IMR-90 (cell line): ENCODE measurements at regions not wholly inside any gene's neighbourhood (a gene's known extent, or its start where the extent isn't known, plus 50 kb on each side); places are given as distances from the start of the nearest gene placed in this dataset.

Source experiments
- ATAC-seq: fragments of 200-7000 bp; cut with Tn5 transposase; 2 replicates; pipeline ENCODE4 v1.9.1; 2020; ENCODE audit warnings: low read depth, mild to moderate bottlenecking, moderate library complexity
- BruUV-seq: library from RNA; stranded (reverse); fragments of 400-500 nt; replicated peaks from 2 replicates; lab custom pipeline; 2021; lab: Mats Ljungman, UMichigan
- CTCF ChIA-PET: fragments of 300-600 bp; formaldehyde crosslinking; extraction: SDS; loops from one replicate; lab custom pipeline; 2021; ENCODE audit warnings: antibody characterized with exemption; lab: Yijun Ruan, JAX
- POLR2A ChIA-PET: fragments of 300-600 bp; sonication (Branson Sonifier 250); formaldehyde crosslinking; loops from one replicate; lab custom pipeline; 2022; ENCODE audit warnings: antibody characterized with exemption; ENCODE audit not compliant: unreplicated experiment; lab: Charles Lee
- DNase-seq: peaks from one replicate; pipeline ENCODE4 v3.0.0; 2013
- H2AFZ ChIP-seq: replicated peaks from 2 replicates; pipeline ENCODE3; 2013; ENCODE audit warnings: low read length, mild to moderate bottlenecking; ENCODE audit not compliant: poor library complexity
- H2AK5ac ChIP-seq: 2 replicates; pipeline ENCODE4 v1.6.1; 2013; ENCODE audit warnings: low read depth, low read length, inconsistent platforms
- H2AK9ac ChIP-seq: replicated peaks from 2 replicates; pipeline ENCODE3; 2013; ENCODE audit warnings: mild to moderate bottlenecking, low read depth, low read length, moderate library complexity; ENCODE audit not compliant: poor library complexity
- H2BK120ac ChIP-seq: 2 replicates; pipeline ENCODE4 v1.6.1; 2013; ENCODE audit warnings: low read depth, low read length, inconsistent platforms
- H2BK15ac ChIP-seq: 3 replicates; pipeline ENCODE4 v1.6.1; 2013; ENCODE audit warnings: low read depth, low read length, inconsistent platforms
- H2BK20ac ChIP-seq: 2 replicates; pipeline ENCODE4 v1.6.1; 2013; ENCODE audit warnings: low read depth, mild to moderate bottlenecking, inconsistent platforms, low read length, moderate library complexity
- H2BK5ac ChIP-seq: 2 replicates; pipeline ENCODE4 v1.6.1; 2013; ENCODE audit warnings: mild to moderate bottlenecking, low read depth, low read length, inconsistent platforms; ENCODE audit not compliant: poor library complexity, severe bottlenecking
- H3K14ac ChIP-seq: replicated peaks from 2 replicates; pipeline ENCODE4 v1.6.1; 2013; ENCODE audit warnings: low read depth, low read length, inconsistent platforms
- H3K18ac ChIP-seq: 2 replicates; pipeline ENCODE4 v1.6.1; 2013; ENCODE audit warnings: low read depth, low read length, control low read depth
- H3K23ac ChIP-seq: 2 replicates; pipeline ENCODE4 v1.6.1; 2013; ENCODE audit warnings: low read depth, low read length, inconsistent platforms
- H3K27ac ChIP-seq: 2 replicates; pipeline ENCODE4 v1.5.1; 2013; ENCODE audit warnings: mild to moderate bottlenecking, control low read depth, low read length; ENCODE audit not compliant: insufficient read depth
- H3K27me3 ChIP-seq: 2 replicates; pipeline ENCODE4 v1.6.1; 2013; ENCODE audit warnings: low read length; ENCODE audit not compliant: control insufficient read depth, insufficient read depth
- H3K36me3 ChIP-seq: 2 replicates; pipeline ENCODE4 v1.6.1; 2013; ENCODE audit warnings: low read length, mixed read lengths; ENCODE audit not compliant: control insufficient read depth, insufficient read depth
- H3K4ac ChIP-seq: 2 replicates; pipeline ENCODE4 v1.6.1; 2013; ENCODE audit warnings: low read depth, low read length, inconsistent platforms
- H3K4me1 ChIP-seq: 2 replicates; pipeline ENCODE4 v1.6.1; 2013; ENCODE audit warnings: low read length, mixed read lengths; ENCODE audit not compliant: control insufficient read depth, insufficient read depth
- H3K4me2 ChIP-seq: 2 replicates; pipeline ENCODE4 v1.6.1; 2013; ENCODE audit warnings: low read depth, mild to moderate bottlenecking, control low read depth, low read length, moderate library complexity
- H3K4me3 ChIP-seq: 2 replicates; pipeline ENCODE4 v1.5.1; 2013; ENCODE audit warnings: low read depth, mild to moderate bottlenecking, control low read depth, low read length, moderate library complexity; ENCODE audit not compliant: insufficient read depth
- H3K56ac ChIP-seq: 2 replicates; pipeline ENCODE4 v1.6.1; 2013; ENCODE audit warnings: low read length, inconsistent platforms; ENCODE audit not compliant: insufficient read depth; ENCODE audit errors: extremely low read depth
- H3K79me1 ChIP-seq, 2 experiments: 2 replicates each; pipeline ENCODE4 v1.6.1; 2013; ENCODE audit warnings: low read length in 2 of 2, inconsistent platforms in 1 of 2, low read depth in 1 of 2
- H3K9ac ChIP-seq: 2 replicates; pipeline ENCODE4 v1.6.1; 2013; ENCODE audit warnings: low read depth, low read length, control low read depth
- H3K9me1 ChIP-seq: 2 replicates; pipeline ENCODE4 v1.6.1; 2013; ENCODE audit warnings: low read length, inconsistent platforms; ENCODE audit not compliant: insufficient read depth
- H3K9me3 ChIP-seq: 2 replicates; pipeline ENCODE4 v1.6.1; 2013; ENCODE audit warnings: low read length; ENCODE audit not compliant: control insufficient read depth, insufficient read depth
- H4K20me1 ChIP-seq: 2 replicates; pipeline ENCODE4 v1.6.1; 2013; ENCODE audit warnings: low read length, inconsistent platforms; ENCODE audit not compliant: insufficient read depth
- H4K5ac ChIP-seq: 2 replicates; pipeline ENCODE4 v1.6.1; 2013; ENCODE audit warnings: mild to moderate bottlenecking, low read depth, low read length, control low read depth
- H4K8ac ChIP-seq, 2 experiments: 2 replicates each; pipeline ENCODE4 v1.6.1; 2013; ENCODE audit warnings: low read depth in 2 of 2, low read length in 2 of 2, control low read depth in 1 of 2, inconsistent platforms in 1 of 2
- H4K91ac ChIP-seq: 2 replicates; pipeline ENCODE4 v1.6.1; 2013; ENCODE audit warnings: low read depth, low read length, inconsistent platforms; ENCODE audit not compliant: insufficient read depth
- CEBPB ChIP-seq: IDR thresholded peaks from 2 replicates; pipeline ENCODE4 v1.6.1; 2012; ENCODE audit warnings: low read depth, low read length, improper control_type of control experiment
- FOS ChIP-seq: fragments of 150-350 bp; IDR thresholded peaks from 2 replicates; pipeline ENCODE4 v1.6.1; 2016; ENCODE audit warnings: low read depth, low read length
- MXI1 ChIP-seq: IDR thresholded peaks from 2 replicates; pipeline ENCODE4 v1.6.1; 2012; ENCODE audit warnings: low read depth, mild to moderate bottlenecking, low read length, moderate library complexity, borderline replicate concordance
- NFE2L2 ChIP-seq: fragments of 150-350 bp; IDR thresholded peaks from 2 replicates; pipeline ENCODE4 v1.6.1; 2016; ENCODE audit warnings: low read depth, mild to moderate bottlenecking, low read length
- POLR2A ChIP-seq: IDR thresholded peaks from 2 replicates; pipeline ENCODE4 v1.6.1; 2012; ENCODE audit warnings: mild to moderate bottlenecking, low read depth, low read length
- RAD21 ChIP-seq: IDR thresholded peaks from 2 replicates; pipeline ENCODE4 v1.6.1; 2012; ENCODE audit warnings: low read length, improper control_type of control experiment
- RCOR1 ChIP-seq: IDR thresholded peaks from 2 replicates; pipeline ENCODE4 v1.6.1; 2012; ENCODE audit warnings: mild to moderate bottlenecking, low read length, improper control_type of control experiment; ENCODE audit not compliant: insufficient replicate concordance
- SMC3 ChIP-seq: fragments of 150-350 bp; IDR thresholded peaks from 2 replicates; pipeline ENCODE4 v1.6.1; 2016; ENCODE audit warnings: low read depth, mild to moderate bottlenecking, antibody characterized with exemption, low read length, moderate library complexity
- WGBS, 2 experiments: methylation state at CpG; one replicate each; pipeline versions ENCODE4 v1.1.5 to v1.1.7; 2013; ENCODE audit warnings: missing lambda C conversion rate in 2 of 2; ENCODE audit not compliant: insufficient read length in 1 of 2; ENCODE audit errors: extremely low coverage in 2 of 2; 5-methylcytosine and 5-hydroxymethylcytosine counted together
- dilution Hi-C: fragments of 300-500 bp; cut with HindIII; formaldehyde crosslinking; loops from one replicate; pipeline ENCODE4 v1.14.3; 2018; ENCODE audit warnings: low sequenced_read_pairs; ENCODE audit not compliant: unreplicated experiment
- in situ Hi-C: fragments of 300-500 bp; cut with MboI; formaldehyde crosslinking; loops from 3 replicates; pipeline ENCODE4 v1.14.3; 2019; ENCODE audit warnings: low sequenced_read_pairs, inconsistent platforms, mixed read lengths
- intact Hi-C: fragments of 100-400 bp; cut with micrococcal nuclease; formaldehyde crosslinking; loops from 2 replicates; pipeline ENCODE4 v1.10.0; 2022
- TF ChIP-seq, protein P1 (sequence below): fragments of 150-350 bp; IDR thresholded peaks from 2 replicates; pipeline ENCODE4 v1.6.1; 2016; ENCODE audit warnings: low read depth, mild to moderate bottlenecking, low read length, moderate library complexity, borderline replicate concordance
- TF ChIP-seq, protein P2 (sequence below): conservative IDR thresholded peaks from 2 replicates; pipeline ENCODE4 v1.5.1; 2012; ENCODE audit warnings: mild to moderate bottlenecking, low read depth, low read length, improper control_type of control experiment

DNA sequence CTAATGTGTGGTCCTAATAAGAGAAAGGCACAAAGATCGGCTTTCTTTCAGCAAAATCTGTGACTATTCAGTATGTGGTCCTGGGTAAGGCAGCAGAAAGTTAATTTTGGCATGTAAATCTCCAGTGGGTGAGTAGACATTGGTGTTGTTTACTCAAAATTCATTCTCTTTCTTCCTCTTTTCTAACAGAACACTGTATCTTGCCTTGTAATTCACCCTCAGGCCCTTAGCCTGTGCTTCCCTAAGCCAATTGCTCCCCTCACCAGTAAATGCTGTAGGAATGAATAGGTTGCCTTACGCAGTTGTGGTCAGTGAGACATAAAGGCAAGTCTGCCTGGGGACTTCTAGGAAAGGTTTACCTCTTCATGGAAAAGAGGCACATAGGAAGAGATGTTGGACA is 49.9 kb upstream of the PDE3B start:
- Histone ChIP-seq H4K8ac (no peak overlapping the region), H4K20me1 (no peaks in the 10 kb centered on the region), H4K5ac (no peak overlapping the region), H3K9ac (no peak overlapping the region), H3K14ac (no peak overlapping the region), H3K9me3 (no peaks in the 10 kb centered on the region), H3K4me3 (no peak overlapping the region), H3K18ac (no peak overlapping the region), H3K56ac (no peak overlapping the region), H3K9me1 (no peaks in the 10 kb centered on the region), H3K4me2 (no peak overlapping the region), H3K4ac (no peak overlapping the region), H3K27ac (no peak overlapping the region), H3K23ac (no peak overlapping the region), H2AK9ac (no peak overlapping the region), H3K79me1 (no peaks in the 10 kb centered on the region), H2BK20ac (no peak overlapping the region), H2BK120ac (no peak overlapping the region), H2AFZ (no peak overlapping the region), H2BK15ac (no peak overlapping the region), H3K4me1 (no peaks in the 10 kb centered on the region), H2BK5ac (no peak overlapping the region), H2AK5ac (no peak overlapping the region), H3K27me3 (no peaks in the 10 kb centered on the region), H3K36me3 (no peaks in the 10 kb centered on the region), H4K91ac (no peak overlapping the region)
- TF ChIP-seq POLR2A = no peak
- no peak for TF ChIP-seq FOS
- TF ChIP-seq MXI1 = no peak
- no peak for TF ChIP-seq CEBPB
- TF ChIP-seq, protein P1, sequence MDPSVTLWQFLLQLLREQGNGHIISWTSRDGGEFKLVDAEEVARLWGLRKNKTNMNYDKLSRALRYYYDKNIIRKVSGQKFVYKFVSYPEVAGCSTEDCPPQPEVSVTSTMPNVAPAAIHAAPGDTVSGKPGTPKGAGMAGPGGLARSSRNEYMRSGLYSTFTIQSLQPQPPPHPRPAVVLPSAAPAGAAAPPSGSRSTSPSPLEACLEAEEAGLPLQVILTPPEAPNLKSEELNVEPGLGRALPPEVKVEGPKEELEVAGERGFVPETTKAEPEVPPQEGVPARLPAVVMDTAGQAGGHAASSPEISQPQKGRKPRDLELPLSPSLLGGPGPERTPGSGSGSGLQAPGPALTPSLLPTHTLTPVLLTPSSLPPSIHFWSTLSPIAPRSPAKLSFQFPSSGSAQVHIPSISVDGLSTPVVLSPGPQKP = no peak
- no peak for TF ChIP-seq RCOR1
- TF ChIP-seq RAD21 = no peak
- TF ChIP-seq SMC3 = no peak
- TF ChIP-seq, protein P2, sequence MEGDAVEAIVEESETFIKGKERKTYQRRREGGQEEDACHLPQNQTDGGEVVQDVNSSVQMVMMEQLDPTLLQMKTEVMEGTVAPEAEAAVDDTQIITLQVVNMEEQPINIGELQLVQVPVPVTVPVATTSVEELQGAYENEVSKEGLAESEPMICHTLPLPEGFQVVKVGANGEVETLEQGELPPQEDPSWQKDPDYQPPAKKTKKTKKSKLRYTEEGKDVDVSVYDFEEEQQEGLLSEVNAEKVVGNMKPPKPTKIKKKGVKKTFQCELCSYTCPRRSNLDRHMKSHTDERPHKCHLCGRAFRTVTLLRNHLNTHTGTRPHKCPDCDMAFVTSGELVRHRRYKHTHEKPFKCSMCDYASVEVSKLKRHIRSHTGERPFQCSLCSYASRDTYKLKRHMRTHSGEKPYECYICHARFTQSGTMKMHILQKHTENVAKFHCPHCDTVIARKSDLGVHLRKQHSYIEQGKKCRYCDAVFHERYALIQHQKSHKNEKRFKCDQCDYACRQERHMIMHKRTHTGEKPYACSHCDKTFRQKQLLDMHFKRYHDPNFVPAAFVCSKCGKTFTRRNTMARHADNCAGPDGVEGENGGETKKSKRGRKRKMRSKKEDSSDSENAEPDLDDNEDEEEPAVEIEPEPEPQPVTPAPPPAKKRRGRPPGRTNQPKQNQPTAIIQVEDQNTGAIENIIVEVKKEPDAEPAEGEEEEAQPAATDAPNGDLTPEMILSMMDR = no peak
- no peak for TF ChIP-seq NFE2L2
- ChIA-PET CTCF (no interaction called here), POLR2A (no interaction called here)
- no TSS peak for BruUV-seq
- dilution Hi-C loops (no loop called here), in situ Hi-C loops (no loop called here), intact Hi-C loops (no loop called here)
- DNase-seq = no peak
- ATAC-seq = no peak
- no CpG with 5 or more reads among the region's 2 CpGs for WGBS, 2 experiments
